ENCODE measurements at regions not wholly inside any gene's neighbourhood (a gene's known extent, or its start where the extent isn't known, plus 50 kb on each side); places are given as distances from the start of the nearest gene placed in this dataset.

DNA sequence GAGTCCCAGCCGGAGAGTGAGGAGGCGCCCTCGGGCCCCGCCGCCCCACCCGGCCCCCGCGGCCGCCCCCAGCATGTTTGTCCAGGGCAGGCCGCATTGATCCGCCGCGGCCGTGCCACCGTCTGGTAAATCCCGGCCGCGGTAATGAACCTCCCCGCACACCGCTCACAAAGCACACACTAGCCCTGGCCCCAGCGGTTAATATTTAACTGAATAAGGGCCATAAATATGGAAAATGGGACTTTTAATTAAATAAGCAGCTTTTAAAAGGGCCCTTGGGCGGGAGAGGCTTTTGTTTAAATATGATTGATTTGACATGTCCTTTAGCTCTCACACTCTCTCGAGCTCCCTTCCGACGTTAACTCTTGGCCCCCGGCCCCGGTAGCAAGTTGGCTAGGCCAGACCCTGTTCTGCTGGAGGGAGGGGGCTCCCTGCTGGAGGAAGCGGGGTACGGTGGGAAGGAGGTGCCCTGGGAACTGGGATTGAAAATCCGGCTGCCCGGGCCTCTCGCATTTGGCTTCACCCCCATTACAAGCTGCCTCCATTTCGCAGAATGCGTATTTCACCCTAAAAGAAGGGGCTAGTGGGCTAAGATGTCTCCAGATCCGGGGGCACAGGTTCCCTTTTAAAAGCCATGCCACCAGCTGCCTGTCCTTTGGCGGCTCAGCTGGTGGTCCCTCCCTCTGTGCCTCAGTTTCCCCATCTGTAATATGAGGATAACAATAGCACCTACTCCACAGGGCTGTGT, 199.8 kb downstream of the RBM19 start:
- DNase-seq = no peak

GRCh38 chr12:113764661-113765060, 201.5 kb downstream of the RBM19 start:
- DNase-seq = no peak

DNA sequence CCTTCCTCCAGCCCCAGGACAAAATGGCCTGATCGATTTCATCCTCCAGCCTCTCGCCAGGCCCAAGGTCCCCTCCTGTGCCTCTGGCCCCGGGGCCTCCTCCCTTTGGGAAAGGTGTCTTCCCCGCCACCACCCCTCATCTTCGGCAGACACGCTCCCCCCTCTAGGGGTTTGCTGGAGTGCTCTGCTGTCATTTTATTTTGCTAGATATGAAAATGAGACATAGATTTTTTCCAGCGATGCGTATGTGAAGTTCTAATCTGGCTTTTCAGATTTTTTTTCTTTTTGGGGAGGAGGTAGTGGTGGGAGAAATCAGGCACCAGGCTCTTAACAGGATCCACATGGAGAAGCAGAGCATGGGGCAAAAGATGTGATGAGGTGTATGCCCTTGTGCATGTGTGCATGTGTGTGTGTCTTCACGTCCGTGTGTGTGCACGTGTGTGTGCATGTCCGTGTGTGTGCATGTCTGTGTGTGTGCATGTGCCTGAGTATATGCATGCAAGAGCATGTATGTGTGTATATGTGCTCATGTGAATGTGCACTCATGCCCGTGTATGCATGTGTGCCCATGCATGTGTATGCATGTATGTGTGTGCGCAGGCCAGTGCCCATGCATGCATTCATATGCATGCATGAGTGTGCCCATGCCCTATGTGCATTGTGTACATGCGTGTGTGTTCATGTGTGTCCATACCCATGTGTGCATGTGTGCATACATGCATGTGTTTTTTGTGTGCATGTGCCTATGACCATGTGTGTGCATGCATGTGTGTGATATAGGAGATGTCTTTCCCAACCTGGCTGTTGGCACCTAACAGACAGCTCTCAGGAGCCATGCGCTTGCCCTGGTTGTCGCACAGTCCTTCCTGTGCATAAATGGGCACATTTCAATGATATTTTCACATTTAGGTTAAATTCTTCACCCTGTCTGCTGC, 203.0 kb downstream of the RBM19 start:
- no peak for DNase-seq

DNA sequence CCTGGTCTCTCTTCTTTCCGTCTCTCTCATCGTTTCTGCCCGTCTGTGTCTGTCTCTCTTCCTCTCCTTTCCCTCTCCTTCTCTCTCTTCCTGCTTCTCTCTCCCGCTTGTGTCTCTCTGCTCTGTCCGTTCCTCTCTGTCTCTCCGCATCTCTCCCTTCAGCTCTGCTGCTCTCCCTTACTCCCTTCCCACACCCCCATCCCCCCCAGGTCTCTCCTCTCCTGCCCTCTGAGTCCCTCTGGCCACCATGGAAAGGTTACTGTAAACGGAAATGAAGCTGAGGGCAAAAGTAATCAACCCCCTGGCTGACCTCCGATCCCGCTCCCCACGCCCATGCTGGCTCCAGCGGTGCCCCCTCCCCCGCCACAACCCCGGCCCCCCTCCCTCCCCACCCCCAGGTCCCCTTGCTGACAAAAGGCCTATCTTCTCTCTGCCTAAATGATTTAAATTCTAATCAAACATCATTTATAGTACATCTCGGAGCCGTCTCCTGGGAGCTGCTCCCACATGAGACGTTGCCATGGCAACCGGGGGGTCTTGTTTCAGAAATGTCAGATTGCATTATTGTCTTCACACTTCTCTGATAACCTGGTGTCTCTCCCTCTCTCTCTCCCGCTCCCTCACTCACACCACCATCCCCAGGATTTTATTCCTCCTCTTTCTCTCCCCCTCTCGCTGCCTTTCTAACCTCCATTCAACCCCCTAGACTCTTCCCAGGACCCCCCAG, 203.8 kb downstream of the RBM19 start:
- DNase-seq = no peak

- DNase-seq = no peak
Measured at GRCh38 chr12:113759135-113759534, 207.0 kb downstream of the RBM19 start.

DNA sequence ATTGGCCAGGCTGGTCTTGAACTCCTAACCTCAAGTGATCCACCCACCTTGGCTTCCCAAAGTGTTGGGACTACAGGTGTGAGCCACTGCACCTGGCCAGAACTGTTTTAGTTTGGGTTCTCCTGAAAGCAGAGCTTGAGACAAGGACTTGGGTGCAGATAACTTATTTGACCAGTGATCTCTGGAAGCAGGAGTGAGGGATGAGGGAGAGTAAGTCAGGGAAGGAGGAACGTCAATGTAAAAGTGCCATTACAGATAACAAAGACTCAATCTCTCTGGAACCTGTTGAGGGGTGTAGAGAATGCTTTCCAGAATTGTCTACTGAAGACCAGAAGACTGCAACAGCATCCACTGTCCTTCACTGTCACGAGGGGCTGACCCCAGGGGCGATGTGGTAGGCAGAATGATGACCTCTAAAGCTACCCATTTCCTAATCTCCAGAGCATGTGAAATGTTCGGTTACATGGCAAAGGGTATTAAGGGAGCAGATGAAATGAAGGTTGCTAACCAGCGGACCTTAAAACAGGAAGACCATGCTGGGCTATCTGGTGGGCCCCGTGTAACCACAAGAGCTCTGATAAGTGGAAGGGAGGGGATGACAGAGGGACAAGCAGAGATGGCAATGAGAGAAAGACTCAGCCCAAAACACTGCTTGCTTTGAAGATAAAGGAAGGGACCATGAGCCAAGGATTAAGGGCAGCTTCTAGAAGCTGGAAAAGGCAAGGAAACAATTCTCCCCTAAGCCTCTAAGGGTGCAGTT, 207.8 kb downstream of the RBM19 start:
- no peak for DNase-seq

DNA sequence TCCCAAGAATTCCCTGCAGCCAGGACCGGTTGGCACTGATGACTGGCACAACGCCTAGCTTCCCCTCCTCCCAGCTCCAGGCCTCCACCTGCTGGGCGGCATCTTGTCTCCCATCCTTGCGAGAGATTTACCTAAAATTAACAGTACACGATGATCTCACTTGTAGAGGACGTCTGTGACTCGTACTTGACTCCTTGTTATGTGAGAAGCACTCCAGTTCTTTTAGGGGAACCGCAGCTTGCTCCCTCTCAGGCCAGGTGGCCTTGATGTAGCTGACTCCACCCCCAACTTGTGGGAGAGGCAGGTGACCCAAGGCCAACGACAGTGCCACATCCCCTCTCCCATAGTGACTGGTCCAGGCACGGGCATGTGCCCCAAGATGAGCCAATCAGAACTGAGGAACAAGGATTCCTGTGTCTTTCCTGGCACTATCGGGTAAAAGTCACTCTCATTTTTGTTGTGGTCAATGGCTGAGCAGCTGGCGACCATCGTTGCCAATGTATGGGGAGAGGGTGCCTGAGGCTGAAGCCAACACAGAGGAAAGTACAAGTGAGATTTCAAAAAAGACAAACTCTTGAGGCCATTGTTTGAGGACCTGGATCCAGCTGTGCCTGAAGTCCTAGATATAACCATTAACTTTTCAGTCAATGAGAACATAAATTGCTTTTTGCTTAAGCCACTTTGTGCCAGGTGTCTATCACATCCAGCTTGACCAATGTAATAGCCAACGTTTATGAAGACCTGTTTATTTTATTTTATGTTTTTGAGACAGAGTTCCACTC, 208.7 kb downstream of the RBM19 start:
- no peak for DNase-seq

- no peak for DNase-seq
Measured at GRCh38 chr12:113756609-113757008, 209.5 kb downstream of the RBM19 start.

GRCh38 chr12:113755098-113755497, 211.0 kb downstream of the RBM19 start:
- no peak for DNase-seq

GRCh38 chr12:113751513-113751912, 214.6 kb downstream of the RBM19 start:
- DNase-seq = no peak

- no peak for DNase-seq
Measured at GRCh38 chr12:113749433-113749815, 216.7 kb downstream of the RBM19 start.

- no peak for DNase-seq
Measured at GRCh38 chr12:113748707-113749432, 217.3 kb downstream of the RBM19 start.

DNA sequence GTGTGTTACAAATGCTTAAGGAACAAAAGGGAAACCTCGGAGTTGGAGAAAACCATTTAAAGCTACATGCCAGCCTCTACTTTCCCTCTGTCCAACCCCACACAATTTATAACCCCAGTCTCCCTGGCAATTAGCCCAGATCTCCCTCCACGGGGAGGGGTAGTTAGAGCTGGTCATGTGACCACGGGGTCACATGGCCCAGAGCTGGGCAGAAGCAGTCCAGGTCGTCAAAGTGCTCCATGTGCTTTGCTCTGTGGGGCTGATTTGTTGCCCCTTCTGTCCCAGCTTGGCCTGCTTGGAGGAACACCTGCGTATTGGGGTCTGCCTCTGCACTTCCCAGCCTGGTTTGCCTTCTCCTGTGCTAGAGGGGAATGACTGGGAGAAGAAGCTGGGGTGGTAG, 219.1 kb downstream of the RBM19 start:
- DNase-seq = peak; percentile 5

- DNase-seq = no peak
Measured at GRCh38 chr12:113744802-113745395, 221.2 kb downstream of the RBM19 start.

- DNase-seq = no peak
Measured at GRCh38 chr12:113742801-113743200, 223.3 kb downstream of the RBM19 start.

DNA sequence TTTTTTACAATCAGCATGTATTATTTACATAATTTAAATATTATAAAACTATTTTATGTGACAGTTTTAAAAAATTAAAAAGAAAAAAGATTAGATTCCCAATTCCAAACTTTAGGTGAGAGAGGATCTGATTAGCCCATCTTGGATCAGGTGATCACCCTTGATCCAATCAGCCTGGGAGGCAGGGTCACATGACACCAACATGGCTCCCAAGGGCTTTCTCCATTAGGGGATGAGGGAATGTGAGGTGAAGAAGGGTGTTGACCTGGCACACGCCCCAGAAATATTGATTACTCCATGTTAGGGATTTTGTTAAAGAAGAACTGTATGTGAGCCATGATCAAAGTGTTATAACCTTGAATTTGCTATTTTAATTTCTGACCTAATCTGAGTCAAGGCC, 225.4 kb downstream of the RBM19 start:
- no peak for DNase-seq

DNA sequence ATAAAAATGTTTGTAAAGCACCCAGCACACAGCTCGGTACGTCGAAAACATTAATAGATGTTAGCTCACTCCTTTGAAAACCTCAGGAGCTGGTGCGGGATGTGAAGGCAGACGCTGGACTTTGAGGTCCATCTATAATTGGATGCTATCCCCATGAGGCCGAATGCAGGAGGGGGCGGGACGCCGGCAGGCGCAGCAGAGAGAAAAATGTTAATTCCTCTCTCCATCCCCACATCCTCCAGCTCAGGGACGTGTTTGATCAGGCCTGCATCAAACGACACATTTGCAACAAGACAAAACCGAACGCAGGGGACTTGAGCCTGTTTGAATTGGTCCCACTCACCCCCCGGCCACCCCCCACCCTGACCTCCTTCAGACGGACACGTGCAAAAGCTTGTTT, 231.0 kb downstream of the RBM19 start:
- no peak for DNase-seq

GRCh38 chr12:113734503-113734902, 231.6 kb downstream of the RBM19 start:
- no peak for DNase-seq

- no peak for DNase-seq
Measured at GRCh38 chr12:113732916-113733315, 233.2 kb downstream of the RBM19 start.

- no peak for DNase-seq
Measured at GRCh38 chr12:113727651-113728061, 238.5 kb downstream of the RBM19 start.
